Fibroblast of gingiva (primary cell): ENCODE measurements at regions not wholly inside any gene's neighbourhood (a gene's known extent, or its start where the extent isn't known, plus 50 kb on each side); places are given as distances from the start of the nearest gene placed in this dataset.
"Not testable (repeated sequence)": the region's sequence is repeated elsewhere in the genome, so short reads cannot be mapped to it uniquely, and the experiment has no call there.

Experiments used
- DNase-seq: peaks from one replicate; pipeline ENCODE4 v3.0.0-alpha.2; 2011; ENCODE audit warnings: low read depth

DNA sequence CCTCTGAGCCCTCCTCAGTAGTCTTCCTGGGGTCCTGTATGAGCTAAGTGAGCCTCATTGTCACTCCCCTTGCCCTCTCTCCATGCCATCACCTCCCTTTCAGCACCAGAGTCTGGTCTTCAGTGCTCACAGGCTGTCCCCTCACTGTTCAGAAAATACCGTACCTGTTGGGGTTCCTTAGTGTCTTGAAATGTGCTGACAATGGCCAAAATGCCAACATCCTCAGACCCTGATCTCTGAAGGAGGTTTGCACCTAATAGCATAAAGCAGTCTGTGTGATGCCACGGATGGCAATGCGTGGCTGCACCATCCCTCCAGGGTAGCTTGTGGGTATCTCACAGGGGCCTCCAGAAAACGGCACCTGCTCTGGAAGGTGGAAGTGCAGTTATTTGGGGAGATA lies 301.0 kb upstream of the TLE3 start:
- DNase-seq = no peak

DNA sequence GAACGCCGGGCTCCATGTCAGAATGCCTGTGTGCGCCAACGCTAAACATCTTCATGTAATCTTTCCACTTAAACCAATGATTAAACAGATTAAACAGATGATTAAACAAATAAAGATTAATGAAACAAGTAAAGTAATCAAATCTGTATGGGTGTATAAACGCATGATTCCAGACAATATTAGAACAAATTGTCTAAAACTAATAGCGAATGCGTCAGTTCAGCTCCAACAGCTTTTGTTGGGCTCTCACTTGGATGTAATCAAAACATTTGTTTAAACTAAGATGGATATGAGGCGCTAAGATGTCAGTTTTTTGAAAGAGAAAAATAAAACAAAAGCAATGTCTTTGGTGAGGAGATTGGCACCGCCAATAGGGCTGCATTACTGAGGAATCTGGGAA lies 299.1 kb upstream of the TLE3 start:
- no peak for DNase-seq

DNA sequence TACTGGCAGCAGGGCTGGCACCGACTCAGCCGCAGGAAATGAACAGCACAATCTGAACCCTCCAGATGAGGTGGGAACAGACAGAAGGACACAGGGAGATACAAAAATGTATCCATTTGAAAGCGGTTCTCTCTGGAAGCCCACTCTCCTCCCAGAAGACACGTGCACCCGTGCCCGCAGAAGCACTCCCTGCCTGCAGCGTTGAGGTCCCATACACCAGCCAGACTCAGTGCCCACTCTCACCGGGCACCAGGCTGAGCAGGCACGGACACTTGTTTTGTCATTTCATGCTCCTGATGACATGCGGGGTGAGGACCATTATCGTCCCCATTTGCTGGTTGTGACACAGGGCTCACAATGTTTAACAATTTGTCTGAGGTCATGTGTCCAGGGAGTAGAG lies 297.4 kb upstream of the TLE3 start:
- no peak for DNase-seq

DNA sequence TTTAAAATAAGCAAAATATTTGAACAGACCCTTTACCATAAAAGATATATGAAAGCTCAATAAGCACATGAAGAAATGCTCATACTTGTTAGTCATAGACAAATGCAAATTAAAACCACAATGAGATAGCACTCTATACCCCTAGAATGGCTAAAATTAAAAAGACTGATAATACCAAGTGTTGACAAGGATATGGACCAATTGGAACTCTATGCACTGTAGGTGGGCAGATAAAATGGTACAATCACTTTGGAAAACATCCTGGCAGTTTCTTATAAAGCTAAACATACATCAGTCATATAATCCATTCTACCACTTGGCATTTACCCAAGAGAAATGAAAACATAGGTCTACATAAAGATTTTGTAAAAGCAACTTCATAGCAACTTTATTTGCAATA lies 293.0 kb upstream of the TLE3 start:
- no peak for DNase-seq

DNA sequence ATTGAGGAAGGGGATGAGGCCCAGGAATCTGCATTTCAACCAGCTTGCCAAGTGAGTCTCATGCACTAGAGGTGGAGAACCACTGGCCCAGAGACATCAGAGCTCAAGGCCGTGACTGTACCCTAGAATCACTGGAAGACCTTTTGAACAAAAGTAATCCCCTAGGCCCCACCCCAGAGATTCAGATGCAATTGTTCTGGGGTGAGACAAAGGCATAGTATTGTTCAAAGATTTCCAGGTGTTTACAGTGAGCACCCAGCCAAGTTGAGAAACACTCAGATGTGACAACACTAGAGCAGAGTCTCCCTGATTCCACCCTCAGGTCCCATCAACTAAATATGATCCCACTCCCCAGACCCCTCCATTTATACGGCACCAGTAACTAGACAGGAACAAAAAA lies 290.3 kb upstream of the TLE3 start:
- DNase-seq = no peak

DNA sequence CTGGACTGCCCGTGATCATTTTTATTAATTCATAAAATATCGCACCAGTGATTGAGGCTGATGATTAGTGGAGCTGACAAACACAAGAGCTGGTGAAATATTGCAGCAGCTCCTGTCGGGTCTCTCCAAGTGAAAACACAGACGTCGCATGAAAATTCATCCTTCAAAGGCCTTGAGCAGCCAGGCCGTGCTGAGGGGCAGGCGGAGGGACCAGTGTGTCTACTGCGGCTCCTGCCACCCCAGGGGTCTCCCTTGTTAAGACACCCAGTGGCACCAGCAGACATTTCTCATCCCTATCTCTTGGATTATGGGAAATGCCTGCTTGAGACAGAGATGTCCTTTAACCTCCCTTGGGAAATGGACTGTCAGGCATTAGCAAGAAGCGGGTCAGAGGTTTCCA lies 289.4 kb upstream of the TLE3 start:
- no peak for DNase-seq

DNA sequence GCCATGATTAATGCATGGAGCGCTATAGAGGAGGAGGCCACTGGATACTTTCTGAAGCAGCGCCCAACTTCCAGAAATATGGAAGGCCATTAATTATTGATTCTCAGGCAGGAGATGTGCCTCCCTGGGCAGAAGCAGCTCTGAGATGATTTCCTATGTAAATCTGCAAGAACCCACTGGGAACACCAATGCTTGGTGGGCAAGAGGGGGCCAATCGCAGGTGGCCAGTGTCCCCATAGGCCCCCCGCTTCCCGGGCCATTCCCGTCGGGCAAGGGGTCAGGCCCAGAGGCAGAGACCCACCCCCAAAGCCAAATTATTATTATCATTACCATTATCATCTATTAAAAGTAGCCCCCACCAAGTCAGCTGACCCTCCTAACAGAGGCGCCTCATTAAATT lies 288.0 kb upstream of the TLE3 start:
- no peak for DNase-seq

DNA sequence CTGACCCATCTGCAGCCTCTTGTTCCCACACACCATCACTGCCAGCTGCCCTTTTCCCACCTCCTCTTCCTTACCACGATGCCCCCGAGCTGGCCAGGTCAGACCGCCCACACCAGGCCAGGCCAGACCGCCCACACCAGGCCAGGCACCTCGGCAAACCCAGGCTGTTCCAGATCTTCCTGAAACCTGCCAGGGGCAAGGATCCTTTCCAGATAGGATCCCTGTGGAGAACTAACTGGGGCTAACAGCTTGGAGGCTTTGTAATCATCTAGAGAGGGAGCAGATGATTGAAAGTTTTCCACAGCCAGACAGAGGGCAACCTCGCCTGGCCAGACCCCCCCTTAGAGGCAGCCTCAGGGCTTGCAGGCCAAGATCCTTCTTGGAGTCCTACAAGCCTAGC lies 287.3 kb upstream of the TLE3 start:
- DNase-seq = no peak

DNA sequence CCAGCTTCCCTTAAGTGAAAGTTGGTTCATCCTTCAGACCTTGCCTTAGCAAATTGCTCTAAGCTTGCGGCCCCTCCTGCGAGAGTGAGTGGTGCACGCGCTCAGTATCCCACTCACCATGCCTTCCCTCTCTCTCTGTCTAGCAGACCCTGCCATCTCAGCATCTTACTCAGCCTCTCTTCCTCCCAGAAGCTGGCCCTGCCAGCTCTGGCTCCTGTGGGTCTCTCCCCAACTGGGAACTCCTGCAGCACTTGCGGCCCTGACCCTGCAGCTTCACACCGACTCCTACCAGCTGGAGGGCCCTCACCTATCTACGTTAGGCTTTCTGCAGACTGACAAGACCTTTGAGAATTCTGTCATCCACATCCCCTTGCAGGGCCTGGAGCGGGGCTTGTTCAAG lies 286.1 kb upstream of the TLE3 start:
- no peak for DNase-seq

DNA sequence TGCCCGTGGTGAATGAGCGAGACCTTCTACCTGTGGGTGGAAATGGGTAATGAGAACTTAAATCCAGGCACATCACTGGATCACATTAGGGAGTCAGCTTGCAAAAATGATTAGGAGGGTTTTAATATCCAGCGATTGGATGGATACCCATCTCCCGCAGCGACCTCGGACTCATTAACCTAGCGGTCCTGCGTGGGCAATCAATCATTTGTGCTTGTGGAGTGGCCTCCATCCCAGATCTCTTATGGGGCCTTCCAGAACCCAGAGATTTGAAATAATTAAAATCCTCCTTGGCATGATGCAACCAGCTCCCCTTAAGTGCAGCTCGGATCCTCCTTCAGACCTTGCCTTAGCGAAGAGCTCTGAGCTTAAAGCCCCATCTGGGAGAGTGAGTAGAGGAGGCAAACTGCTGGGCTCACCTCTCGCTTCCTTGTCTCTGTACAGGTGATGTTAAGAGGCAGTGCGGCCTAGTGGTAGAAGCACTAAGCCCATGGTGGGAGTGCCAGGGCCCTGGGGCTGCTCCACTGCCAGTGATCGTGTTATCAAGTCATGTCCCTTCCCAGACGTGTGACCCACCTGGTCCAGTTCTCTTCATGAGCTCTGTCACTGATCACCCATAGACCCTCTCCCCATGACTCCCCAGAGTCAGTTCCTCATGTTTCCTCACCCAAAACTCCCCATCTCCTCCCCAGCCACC lies 285.2 kb upstream of the TLE3 start:
- no peak for DNase-seq

DNA sequence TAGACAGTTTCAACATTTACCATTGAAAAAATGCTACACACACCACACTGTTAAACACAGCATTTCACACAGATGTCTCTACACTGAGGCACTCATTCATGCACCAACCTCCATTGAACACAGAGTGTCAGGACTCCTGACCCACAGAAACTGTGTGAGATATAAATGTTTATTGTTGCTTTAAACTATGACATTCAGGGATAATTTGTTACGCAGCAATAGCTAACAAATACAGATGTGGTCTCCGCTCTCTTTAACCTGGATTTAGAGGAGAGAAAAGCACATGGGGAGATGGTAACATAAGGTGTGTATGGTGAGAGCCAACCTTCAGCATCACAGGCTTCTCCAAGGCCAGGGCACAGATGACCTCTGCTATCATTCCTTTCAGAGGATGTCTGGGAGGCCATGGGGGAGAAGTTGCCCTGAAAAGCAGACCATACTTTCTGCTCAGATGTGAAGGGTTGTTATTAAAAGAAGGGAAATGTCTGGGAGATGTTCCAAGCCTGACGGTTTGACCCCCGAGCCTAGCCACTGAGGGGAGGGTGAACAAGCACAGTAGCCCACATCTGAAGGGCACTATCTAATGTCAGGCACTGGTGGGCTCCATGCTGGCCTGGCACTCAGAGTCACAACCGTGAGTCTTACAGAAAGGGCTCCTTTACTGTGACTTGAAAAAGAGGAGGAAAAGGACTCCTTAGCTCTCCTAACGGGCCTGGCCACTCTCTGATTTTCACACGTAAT lies 284.5 kb upstream of the TLE3 start:
- no peak for DNase-seq

DNA sequence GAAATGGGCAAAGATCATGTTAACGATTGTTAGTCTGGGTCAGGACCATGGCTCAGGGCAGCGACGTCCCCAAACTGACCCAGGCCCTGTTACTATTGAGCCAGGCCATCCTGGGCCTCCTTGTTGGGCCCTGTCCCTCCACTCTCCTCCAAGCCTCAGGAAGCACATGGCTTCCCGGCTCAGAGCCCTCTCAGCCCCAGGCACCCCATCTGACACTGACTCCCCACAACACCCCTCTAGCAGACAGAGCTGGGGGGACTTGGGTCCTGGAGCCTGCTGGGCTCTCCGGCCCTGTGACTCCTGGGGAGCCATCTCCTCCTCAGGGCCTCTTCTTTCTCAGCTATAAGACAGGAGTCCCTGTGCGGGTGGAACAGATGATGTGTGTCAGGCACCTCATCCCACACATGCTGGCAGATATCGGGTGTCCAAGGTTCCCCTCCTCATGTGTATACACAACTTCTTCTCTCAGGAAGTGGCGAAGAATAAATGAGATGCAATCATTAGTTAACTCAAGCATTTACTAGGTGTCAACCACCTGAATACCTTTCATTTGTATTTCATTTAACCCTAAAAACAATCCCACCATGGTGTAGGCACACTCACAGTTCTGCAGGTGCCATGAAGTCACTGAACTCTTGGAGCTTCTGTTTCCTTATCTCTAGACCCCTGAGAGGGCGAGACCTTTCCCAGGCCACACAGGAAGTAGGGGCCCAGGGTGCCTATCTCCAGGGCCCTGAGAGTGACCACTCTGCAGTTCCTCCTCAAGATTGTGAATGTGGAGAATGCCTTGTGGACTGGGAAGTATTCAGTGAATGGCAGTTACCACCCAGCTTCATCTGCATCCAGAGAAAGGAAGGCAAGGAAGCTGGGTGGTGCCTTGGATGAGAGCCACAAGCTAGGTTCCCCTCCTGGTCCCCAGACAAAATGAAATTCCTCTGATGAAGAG lies 282.5 kb upstream of the TLE3 start:
- DNase-seq = no peak

DNA sequence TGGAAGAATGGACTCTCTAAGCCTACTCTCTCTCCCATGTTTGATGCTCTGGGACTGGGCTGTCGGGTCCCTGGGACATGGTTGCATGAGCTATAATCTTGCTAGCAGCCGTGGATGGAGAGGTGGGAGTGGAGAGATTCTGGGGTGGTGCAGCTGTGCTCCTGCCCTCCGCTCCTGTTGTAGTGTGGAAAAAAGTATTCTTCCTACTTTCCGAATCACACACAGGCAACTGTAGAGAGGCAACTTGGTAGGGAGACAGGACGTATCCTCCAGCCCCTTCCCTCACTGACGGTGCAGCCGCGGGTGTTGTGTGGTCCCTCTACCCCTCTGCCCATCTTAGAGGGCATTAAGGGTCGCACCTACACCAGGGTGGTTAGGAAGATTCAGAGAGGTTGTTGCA lies 281.4 kb upstream of the TLE3 start:
- DNase-seq = no peak

DNA sequence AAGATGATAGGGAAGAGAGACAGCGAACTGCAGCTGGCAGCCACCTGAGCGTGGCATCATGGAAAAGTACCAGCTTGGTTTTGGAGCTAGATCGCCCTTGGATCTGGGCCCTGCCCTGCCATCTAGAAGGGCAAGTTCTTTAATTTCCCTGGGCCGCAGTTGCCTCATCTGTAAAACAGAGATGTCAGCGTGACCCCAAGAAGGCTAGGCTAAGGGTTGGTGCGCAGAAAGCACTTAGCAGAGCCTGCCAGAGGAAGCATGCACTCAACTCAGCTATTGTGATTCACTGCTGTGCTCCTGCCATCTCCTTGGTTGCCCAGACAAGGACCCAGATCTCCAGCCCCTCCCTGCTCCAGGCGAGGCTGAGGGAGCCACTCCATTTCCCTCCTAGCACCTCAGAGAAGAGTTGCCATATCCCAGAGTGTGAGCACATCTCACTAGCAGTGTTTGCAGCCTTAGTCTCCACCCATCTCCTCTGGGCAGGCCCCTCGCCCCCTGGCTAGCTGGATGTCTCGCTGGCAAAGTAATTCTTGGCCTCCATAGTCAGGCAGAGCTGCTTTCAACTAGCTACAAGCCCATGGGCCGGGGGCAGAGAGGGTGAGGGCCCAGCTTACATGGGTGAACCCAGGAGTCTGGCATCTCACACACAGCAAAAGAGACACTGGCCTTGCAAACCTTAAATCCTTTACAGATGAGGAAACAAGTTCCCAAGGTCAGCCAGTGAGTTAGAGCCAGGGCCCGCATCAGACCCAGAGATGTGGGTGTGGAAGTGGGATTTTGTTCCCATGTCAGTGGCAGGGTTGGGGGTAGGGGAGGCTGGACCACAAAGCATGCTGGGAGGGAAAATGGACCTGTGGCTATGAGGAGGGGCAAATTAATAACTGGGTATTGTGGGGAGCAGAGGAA lies 280.7 kb upstream of the TLE3 start:
- no peak for DNase-seq

DNA sequence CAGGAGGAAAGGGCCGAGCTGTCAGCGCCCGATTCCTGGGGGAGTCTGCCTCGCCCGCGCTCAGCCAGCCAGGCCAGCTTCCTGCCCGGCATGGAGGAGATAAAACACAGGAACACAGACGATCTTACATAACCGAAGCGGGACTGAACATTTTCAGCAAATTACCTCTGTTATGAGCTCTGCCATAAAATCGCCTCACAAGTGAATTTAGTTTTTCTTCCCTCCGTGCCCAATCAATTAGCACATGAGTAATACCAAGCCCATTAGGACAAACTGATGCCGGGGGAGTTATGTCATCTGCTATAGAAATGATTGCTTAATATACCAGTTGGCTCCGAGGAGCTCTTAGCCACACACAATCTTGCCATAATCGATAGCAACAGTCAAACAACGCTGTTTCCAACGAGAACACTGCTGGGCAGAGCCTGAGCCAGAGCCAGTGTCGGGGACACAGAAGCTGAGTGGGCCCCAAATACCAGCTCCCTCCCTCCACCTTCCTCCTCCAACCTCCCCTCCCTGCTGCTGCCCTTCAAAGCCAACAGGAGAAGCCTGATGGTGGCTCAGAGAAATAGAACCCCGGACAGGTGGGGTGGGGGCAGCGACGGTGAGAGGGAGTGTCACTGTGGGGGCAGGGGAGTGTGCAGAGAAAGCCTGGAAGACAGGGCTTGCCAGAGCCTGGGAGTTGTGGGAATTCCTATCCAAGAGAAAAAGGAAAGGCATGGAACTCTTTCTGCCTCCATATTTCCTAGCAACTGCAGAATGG lies 279.4 kb upstream of the TLE3 start:
- DNase-seq = peak; percentile 27

DNA sequence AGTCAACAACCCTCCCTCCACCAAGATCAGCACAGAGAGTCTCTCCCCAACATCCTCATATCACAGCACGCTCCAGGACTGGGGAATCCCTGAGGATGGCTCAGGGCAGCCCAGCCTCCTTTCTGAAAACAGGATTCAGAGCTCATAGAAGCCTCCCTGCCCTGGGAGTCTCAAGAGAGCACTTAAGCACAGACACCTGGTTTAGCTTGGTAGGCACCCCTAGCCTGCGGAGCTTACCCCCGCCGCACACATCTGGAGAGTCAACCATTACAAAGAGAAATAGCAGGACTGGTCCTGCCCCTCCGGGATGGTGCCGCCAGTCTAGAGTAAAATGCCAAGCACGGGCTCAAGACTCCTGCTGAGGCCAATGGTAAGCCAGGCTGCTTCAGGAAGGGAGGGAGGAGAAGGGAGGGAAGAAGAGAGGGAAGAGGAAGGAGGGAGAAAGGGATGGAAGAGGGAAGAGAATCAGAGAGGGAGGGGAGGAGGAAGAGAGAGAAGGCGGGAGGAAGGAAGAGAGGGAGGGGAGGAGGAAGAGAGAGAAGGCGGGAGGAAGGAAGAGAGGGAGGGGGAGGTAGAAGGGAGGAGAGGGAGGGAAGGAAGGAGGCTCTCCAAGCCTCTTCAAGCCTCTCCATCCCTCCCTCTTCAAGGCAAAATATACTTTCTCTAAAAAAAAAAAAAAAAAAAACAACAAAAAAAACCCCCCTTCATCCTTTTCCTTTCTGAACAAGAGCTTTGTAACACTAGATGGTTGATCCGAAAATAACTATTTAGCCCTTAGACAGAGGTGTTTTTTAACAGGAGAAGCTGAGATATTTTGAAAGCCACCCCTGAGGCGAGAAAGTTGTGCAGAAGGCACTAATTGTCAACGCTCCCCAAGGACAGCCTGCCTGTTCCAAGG lies 278.6 kb upstream of the TLE3 start:
- no peak for DNase-seq

DNA sequence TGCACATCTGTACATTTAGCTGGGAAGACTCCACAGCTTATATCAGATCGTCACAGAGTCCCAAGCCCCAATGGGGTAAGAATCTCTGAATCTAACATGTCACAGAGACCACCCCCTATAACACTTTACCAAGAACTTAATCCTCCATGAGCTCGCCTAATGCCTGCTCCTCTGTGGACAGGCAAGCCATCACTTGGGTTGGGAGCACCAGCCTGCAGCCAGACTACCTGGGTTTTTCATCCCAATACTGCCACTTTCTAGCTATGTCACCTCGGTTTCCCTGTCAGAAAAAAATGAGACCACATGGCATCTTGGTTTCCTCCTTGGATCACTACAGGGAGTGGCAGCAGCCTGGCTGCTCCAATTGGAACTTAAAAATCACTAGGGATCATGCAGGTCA lies 277.9 kb upstream of the TLE3 start:
- no peak for DNase-seq

DNA sequence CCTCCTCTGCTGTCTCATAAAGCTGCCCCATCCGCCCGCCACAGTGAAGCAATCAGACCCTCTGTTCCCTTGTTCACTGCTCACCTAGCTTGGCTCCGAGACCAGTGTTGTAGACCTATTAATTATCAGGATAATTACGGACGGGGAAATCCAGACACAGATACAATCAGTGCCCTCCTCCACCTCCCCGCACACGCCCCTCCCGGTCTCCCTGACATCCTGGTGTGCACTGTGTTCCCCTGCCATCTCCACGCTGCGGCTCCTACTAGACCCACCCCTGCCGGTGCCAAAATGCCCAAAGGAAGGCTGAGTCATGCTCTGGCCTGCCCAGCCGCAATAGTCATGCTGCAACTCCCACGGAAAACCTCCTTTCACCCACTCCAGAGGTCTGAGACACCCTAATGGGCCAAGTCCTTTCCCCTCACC lies 277.3 kb upstream of the TLE3 start:
- DNase-seq = peak; percentile 28

DNA sequence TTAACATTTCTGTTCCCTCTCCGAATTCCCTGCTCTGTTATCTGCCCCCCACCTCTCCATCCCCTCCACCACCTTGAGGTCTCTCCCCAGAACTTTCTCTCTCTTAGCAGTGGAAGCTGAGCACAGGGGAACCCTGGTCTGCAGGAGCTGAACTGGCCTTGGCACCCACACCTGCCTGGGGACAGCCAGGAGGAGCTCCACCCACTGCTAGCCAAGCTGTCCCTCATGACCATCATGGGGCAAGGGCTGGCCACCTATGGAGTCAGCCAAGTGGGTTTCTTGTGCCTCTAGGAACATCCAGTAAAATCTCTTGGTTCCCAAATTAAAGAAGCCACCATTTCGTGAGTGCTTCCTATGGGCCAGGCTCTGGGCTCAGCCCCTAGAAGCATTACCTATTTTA lies 276.4 kb upstream of the TLE3 start:
- no peak for DNase-seq

DNA sequence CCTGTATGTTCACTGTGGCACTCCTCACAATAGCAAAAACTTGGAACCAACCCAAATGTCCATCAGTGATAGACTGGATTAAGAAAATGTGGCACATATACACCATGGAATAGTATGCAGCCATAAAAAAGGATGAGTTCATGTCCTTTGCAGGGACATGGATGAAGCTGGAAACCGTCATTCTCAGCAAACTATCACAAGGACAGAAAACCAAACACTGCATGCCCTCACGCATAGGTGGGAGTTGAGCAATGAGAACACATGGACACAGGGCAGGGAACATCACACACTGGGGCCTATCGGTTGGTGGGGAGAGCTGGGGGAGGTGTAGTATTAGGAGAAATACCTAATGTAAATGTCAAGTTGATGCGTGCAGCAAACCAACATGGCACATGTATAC lies 275.7 kb upstream of the TLE3 start:
- DNase-seq = not testable (repeated sequence)
